NCI-H345 (cell line): ENCODE measurements at regions not wholly inside any gene's neighbourhood (a gene's known extent, or its start where the extent isn't known, plus 50 kb on each side); places are given as distances from the start of the nearest gene placed in this dataset.
"Not testable (repeated sequence)": the region's sequence is repeated elsewhere in the genome, so short reads cannot be mapped to it uniquely, and the experiment has no call there.

Source experiments
- DNase-seq: peaks from one replicate; lab custom pipeline; 2025; lab: John Stamatoyannopoulos, UW

- DNase-seq: no peak
Measured at GRCh38 chr3:10627884-10628572, 122.6 kb upstream of the ATP2B2 start.

- DNase-seq: no peak
Measured at GRCh38 chr3:10628891-10629670, 123.7 kb upstream of the ATP2B2 start.

- DNase-seq: no peak
Measured at GRCh38 chr3:10629671-10630040, 124.3 kb upstream of the ATP2B2 start.

- no peak for DNase-seq
Measured at GRCh38 chr3:10631224-10631623, 125.8 kb upstream of the ATP2B2 start.

- no peak for DNase-seq
Measured at GRCh38 chr3:10632125-10632524, 126.7 kb upstream of the ATP2B2 start.

GRCh38 chr3:10632741-10633140, 127.4 kb upstream of the ATP2B2 start:
- no peak for DNase-seq

- DNase-seq: no peak
Measured at GRCh38 chr3:10635446-10636076, 130.2 kb upstream of the ATP2B2 start.

- DNase-seq: no peak
Measured at GRCh38 chr3:10637342-10637741, 132.0 kb upstream of the ATP2B2 start.

GRCh38 chr3:10638466-10638865, 133.1 kb upstream of the ATP2B2 start:
- no peak for DNase-seq

GRCh38 chr3:10641760-10642159, 136.4 kb upstream of the ATP2B2 start:
- DNase-seq: no peak

GRCh38 chr3:10644189-10644588, 138.8 kb upstream of the ATP2B2 start:
- no peak for DNase-seq

- no peak for DNase-seq
Measured at GRCh38 chr3:10645800-10646199, 140.4 kb upstream of the ATP2B2 start.

- no peak for DNase-seq
Measured at GRCh38 chr3:10646531-10647335, 141.3 kb upstream of the ATP2B2 start.

- DNase-seq: no peak
Measured at GRCh38 chr3:10647376-10647775, 142.0 kb upstream of the ATP2B2 start.

- no peak for DNase-seq
Measured at GRCh38 chr3:10648181-10648580, 142.8 kb upstream of the ATP2B2 start.

- DNase-seq: not testable (repeated sequence)
Measured at GRCh38 chr3:10649463-10649862, 144.1 kb upstream of the ATP2B2 start.

GRCh38 chr3:10651506-10651905, 146.1 kb upstream of the ATP2B2 start:
- DNase-seq: no peak

GRCh38 chr3:10653241-10653640, 147.9 kb upstream of the ATP2B2 start:
- DNase-seq: no peak

- no peak for DNase-seq
Measured at GRCh38 chr3:10653866-10654611, 148.7 kb upstream of the ATP2B2 start.

- no peak for DNase-seq
Measured at GRCh38 chr3:10655105-10655504, 149.7 kb upstream of the ATP2B2 start.

- not testable (repeated sequence) for DNase-seq
Measured at GRCh38 chr3:10657339-10657738, 152.0 kb upstream of the ATP2B2 start.

- no peak for DNase-seq
Measured at GRCh38 chr3:10665592-10665991, 150.4 kb upstream of the SLC6A11 start.
